Neuronal stem cell (in vitro differentiated cells): ENCODE measurements at regions not wholly inside any gene's neighbourhood (a gene's known extent, or its start where the extent isn't known, plus 50 kb on each side); places are given as distances from the start of the nearest gene placed in this dataset.
A peak's percentile ranks its signal among the peaks of the same experiment; 100 is the strongest.

Experiments used
- DNase-seq: peaks from one replicate; pipeline ENCODE4 v3.0.0-alpha.2; 2013; ENCODE audit warnings: low spot score
- H2AFZ ChIP-seq: one replicate; pipeline ENCODE4 v1.6.1; 2013; ENCODE audit warnings: mild to moderate bottlenecking, low read length, inconsistent platforms
- H2AK5ac ChIP-seq: 2 replicates; pipeline ENCODE4 v1.6.1; 2013; ENCODE audit warnings: low read depth, mild to moderate bottlenecking, inconsistent platforms, low read length, moderate library complexity, mixed read lengths
- H2BK120ac ChIP-seq: 2 replicates; pipeline ENCODE4 v1.6.1; 2013; ENCODE audit warnings: low read depth, mild to moderate bottlenecking, inconsistent platforms, low read length, moderate library complexity, mixed read lengths
- H2BK12ac ChIP-seq: one replicate; pipeline ENCODE4 v1.6.1; 2013; ENCODE audit warnings: low read length, inconsistent platforms
- H2BK15ac ChIP-seq: 2 replicates; pipeline ENCODE4 v1.6.1; 2013; ENCODE audit warnings: mild to moderate bottlenecking, low read length, inconsistent platforms, mixed read lengths
- H2BK5ac ChIP-seq: one replicate; pipeline ENCODE4 v1.6.1; 2013; ENCODE audit warnings: inconsistent platforms, mild to moderate bottlenecking, low read length, moderate library complexity
- H3K14ac ChIP-seq: one replicate; pipeline ENCODE4 v1.6.1; 2013; ENCODE audit warnings: low read length, inconsistent platforms
- H3K18ac ChIP-seq: 2 replicates; pipeline ENCODE4 v1.6.1; 2013; ENCODE audit warnings: low read length, inconsistent platforms
- H3K23ac ChIP-seq: 2 replicates; pipeline ENCODE4 v1.6.1; 2013; ENCODE audit warnings: low read depth, mild to moderate bottlenecking, mixed read lengths, low read length, inconsistent platforms; ENCODE audit not compliant: poor library complexity
- H3K27ac ChIP-seq: replicated peaks from 3 replicates; pipeline ENCODE4 v1.5.1; 2013; ENCODE audit warnings: low read length, inconsistent platforms
- H3K27me3 ChIP-seq, 3 experiments: 2 replicates each; pipeline ENCODE4 v1.6.1; 2013; ENCODE audit warnings: low read length in 3 of 3, mild to moderate bottlenecking in 2 of 3, inconsistent platforms in 1 of 3, low read depth in 1 of 3, mixed read lengths in 1 of 3, moderate library complexity in 1 of 3; ENCODE audit not compliant: control insufficient read depth in 3 of 3, insufficient read depth in 3 of 3
- H3K36me3 ChIP-seq, 2 donors: replicated peaks in 1 of 2; 2 replicates each; pipeline ENCODE4 v1.6.1; 2013; ENCODE audit warnings: low read length in 2 of 2; ENCODE audit not compliant: control insufficient read depth in 2 of 2, insufficient read depth in 2 of 2
- H3K4ac ChIP-seq: 2 replicates; pipeline ENCODE4 v1.6.1; 2013; ENCODE audit warnings: inconsistent platforms, mild to moderate bottlenecking, low read length, moderate library complexity
- H3K4me1 ChIP-seq, 2 donors: 1 replicate in 1 of 2; 2 replicates in 1 of 2; pipeline ENCODE4 v1.6.1; 2013; ENCODE audit warnings: low read length in 2 of 2, low read depth in 1 of 2; ENCODE audit not compliant: control insufficient read depth in 2 of 2, insufficient read depth in 1 of 2
- H3K4me2 ChIP-seq: one replicate; pipeline ENCODE4 v1.6.1; 2013; ENCODE audit warnings: mild to moderate bottlenecking, low read length, inconsistent platforms; ENCODE audit not compliant: insufficient read depth, poor library complexity, severe bottlenecking
- H3K4me3 ChIP-seq, 2 donors: 2 replicates each; pipeline ENCODE4 v1.5.1; 2013; ENCODE audit warnings: low read length in 2 of 2, mild to moderate bottlenecking in 2 of 2, inconsistent platforms in 1 of 2, moderate library complexity in 1 of 2
- H3K79me1 ChIP-seq: one replicate; pipeline ENCODE4 v1.6.1; 2013; ENCODE audit warnings: low read depth, mild to moderate bottlenecking, inconsistent platforms, low read length, moderate library complexity
- H3K9ac ChIP-seq: one replicate; pipeline ENCODE4 v1.6.1; 2013; ENCODE audit warnings: mild to moderate bottlenecking, low read depth, low read length, inconsistent platforms; ENCODE audit not compliant: poor library complexity
- H3K9me3 ChIP-seq, 2 donors: replicated peaks in 1 of 2; 2 replicates each; pipeline versions ENCODE3 to v1.6.1; 2013; ENCODE audit warnings: low read length in 2 of 2, mild to moderate bottlenecking in 2 of 2, inconsistent platforms in 1 of 2, low read depth in 1 of 2, mixed read lengths in 1 of 2, moderate library complexity in 1 of 2; ENCODE audit not compliant: control insufficient read depth in 2 of 2, insufficient read depth in 1 of 2
- H4K8ac ChIP-seq: one replicate; pipeline ENCODE4 v1.6.1; 2013; ENCODE audit warnings: low read depth, mild to moderate bottlenecking, inconsistent platforms, low read length, moderate library complexity
- H4K91ac ChIP-seq: one replicate; pipeline ENCODE4 v1.6.1; 2013; ENCODE audit warnings: low read length, low read depth, mild to moderate bottlenecking, inconsistent platforms; ENCODE audit not compliant: poor library complexity
- WGBS, 2 donors: extraction: QIAGEN DNeasy Blood & Tissue Kit; methylation state at CpG; one replicate each; pipeline ENCODE4 v1.1.7; 2013; ENCODE audit warnings: missing lambda C conversion rate in 2 of 2, mixed read lengths in 1 of 2; ENCODE audit not compliant: insufficient read length in 2 of 2, insufficient replicate concordance in 1 of 2; ENCODE audit errors: extremely low coverage in 2 of 2; 5-methylcytosine and 5-hydroxymethylcytosine counted together

- DNase-seq = no peak
- H3K18ac ChIP-seq = no peak overlapping the region
- H4K8ac ChIP-seq = no peak overlapping the region
- no peak overlapping the region for H3K14ac ChIP-seq
- no CpG with 5 or more reads among the region's 5 CpGs for WGBS, 2 donors
- H2AK5ac ChIP-seq = no peak overlapping the region
- no peak overlapping the region for H3K27ac ChIP-seq
- H2AFZ ChIP-seq = peak overlapping the region; percentile 83
- H2BK5ac ChIP-seq = no peak overlapping the region
- H3K23ac ChIP-seq = no peak overlapping the region
- no peak overlapping the region for H4K91ac ChIP-seq
- H3K4me1 ChIP-seq = peaks cover 0 to 7% of the 10 kb centered on the region in 2 donors
- no peak overlapping the region for H2BK120ac ChIP-seq
- H3K4me3 ChIP-seq = no peak overlapping the region
- no peak overlapping the region for H3K9ac ChIP-seq
- no peak overlapping the region for H2BK15ac ChIP-seq
- H3K9me3 ChIP-seq = no peaks in the 10 kb centered on the region
- no peak overlapping the region for H2BK12ac ChIP-seq
- no peak overlapping the region for H3K4ac ChIP-seq
- H3K36me3 ChIP-seq = no peaks in the 10 kb centered on the region
- no peak overlapping the region for H3K4me2 ChIP-seq
- H3K27me3 ChIP-seq = no peaks in the 10 kb centered on the region
- no peaks in the 10 kb centered on the region for H3K79me1 ChIP-seq
Measured at GRCh38 chr20:8073024-8073832, 53.7 kb upstream of the TMX4 start.

GRCh38 chr20:8074931-8075330 lies 55.4 kb upstream of the TMX4 start:
- H3K4me1 ChIP-seq = peaks cover 0 to 7% of the 10 kb centered on the region in 2 donors
- no peak overlapping the region for H2AFZ ChIP-seq
- H4K8ac ChIP-seq = no peak overlapping the region
- no peak overlapping the region for H3K14ac ChIP-seq
- no peak for DNase-seq
- no peak overlapping the region for H2BK120ac ChIP-seq
- no peaks in the 10 kb centered on the region for H3K79me1 ChIP-seq
- H3K9ac ChIP-seq = no peak overlapping the region
- no peaks in the 10 kb centered on the region for H3K27me3 ChIP-seq
- no peak overlapping the region for H3K4me2 ChIP-seq
- H2AK5ac ChIP-seq = no peak overlapping the region
- H2BK15ac ChIP-seq = no peak overlapping the region
- H3K4ac ChIP-seq = no peak overlapping the region
- no peaks in the 10 kb centered on the region for H3K9me3 ChIP-seq
- no peaks in the 10 kb centered on the region for H3K36me3 ChIP-seq
- H4K91ac ChIP-seq = no peak overlapping the region
- WGBS, 2 donors = no CpG with 5 or more reads among the region's 3 CpGs
- H2BK5ac ChIP-seq = no peak overlapping the region
- H3K4me3 ChIP-seq = no peak overlapping the region
- H2BK12ac ChIP-seq = no peak overlapping the region
- H3K23ac ChIP-seq = no peak overlapping the region
- H3K27ac ChIP-seq = no peak overlapping the region
- H3K18ac ChIP-seq = no peak overlapping the region

GRCh38 chr20:8076306-8077136 lies 55.5 kb upstream of the PLCB1 start:
- Histone ChIP-seq H3K9ac (no peak overlapping the region), H2AFZ (no peak overlapping the region), H2BK12ac (no peak overlapping the region), H2BK5ac (no peak overlapping the region), H3K27me3 (no peaks in the 10 kb centered on the region), H3K36me3 (no peaks in the 10 kb centered on the region), H2AK5ac (no peak overlapping the region), H4K8ac (no peak overlapping the region), H3K14ac (no peak overlapping the region), H3K4ac (no peak overlapping the region), H3K4me2 (no peak overlapping the region), H3K27ac (no peak overlapping the region), H3K79me1 (no peaks in the 10 kb centered on the region), H2BK120ac (no peak overlapping the region), H3K9me3 (no peaks in the 10 kb centered on the region), H3K4me1 (peaks cover 0 to 7% of the 10 kb centered on the region in 2 donors), H3K4me3 (no peak overlapping the region), H4K91ac (no peak overlapping the region), H2BK15ac (no peak overlapping the region), H3K18ac (no peak overlapping the region), H3K23ac (no peak overlapping the region)
- DNase-seq = no peak
- no CpG with 5 or more reads among the region's 3 CpGs for WGBS, 2 donors

GRCh38 chr20:8077137-8077466 lies 55.0 kb upstream of the PLCB1 start:
- no peaks in the 10 kb centered on the region for H3K9me3 ChIP-seq
- H3K79me1 ChIP-seq = no peaks in the 10 kb centered on the region
- no peak overlapping the region for H2BK5ac ChIP-seq
- no peak overlapping the region for H2AFZ ChIP-seq
- H3K4ac ChIP-seq = no peak overlapping the region
- no peak overlapping the region for H3K27ac ChIP-seq
- H4K8ac ChIP-seq = no peak overlapping the region
- no peak overlapping the region for H2BK12ac ChIP-seq
- H3K14ac ChIP-seq = no peak overlapping the region
- no peak overlapping the region for H2BK15ac ChIP-seq
- H3K9ac ChIP-seq = no peak overlapping the region
- H2AK5ac ChIP-seq = no peak overlapping the region
- H3K4me3 ChIP-seq = no peak overlapping the region
- no peak overlapping the region for H3K23ac ChIP-seq
- H3K4me1 ChIP-seq = peaks cover 0 to 7% of the 10 kb centered on the region in 2 donors
- H3K36me3 ChIP-seq = no peaks in the 10 kb centered on the region
- no peak for DNase-seq
- H4K91ac ChIP-seq = no peak overlapping the region
- H3K4me2 ChIP-seq = no peak overlapping the region
- WGBS, 2 donors = no CpG with 5 or more reads among the region's 2 CpGs
- H2BK120ac ChIP-seq = no peak overlapping the region
- H3K18ac ChIP-seq = no peak overlapping the region
- H3K27me3 ChIP-seq = no peaks in the 10 kb centered on the region
